CD4-positive, alpha-beta T cell (primary cell): ENCODE measurements at regions not wholly inside any gene's neighbourhood (a gene's known extent, or its start where the extent isn't known, plus 50 kb on each side); places are given as distances from the start of the nearest gene placed in this dataset.

Experiments used
- ATAC-seq: fragments of 200-7000 bp; cut with Tn5 transposase; one replicate; pipeline ENCODE4 v1.10.0; 2022; ENCODE audit warnings: mild to moderate bottlenecking; ENCODE audit not compliant: poor library complexity
- CTCF ChIA-PET: fragments of 350-600 bp; sonication (Branson Sonifier 250); formaldehyde crosslinking; loops from one replicate; lab custom pipeline; 2021; ENCODE audit warnings: antibody characterized with exemption, inconsistent platforms; lab: Charles Lee
- POLR2A ChIA-PET: fragments of 350-600 bp; sonication (Branson Sonifier 250); formaldehyde crosslinking; loops from one replicate; lab custom pipeline; 2021; ENCODE audit warnings: antibody characterized with exemption, inconsistent platforms; lab: Charles Lee
- DNase-seq, 14 experiments: peaks; one replicate each; pipeline ENCODE4 v3.0.0-alpha.2; 2013 to 2020; ENCODE audit warnings: mixed read lengths in 2 of 14
- H3K27ac ChIP-seq, 2 donors: one replicate each; pipeline versions ENCODE4 v1.5.1 to v1.7.0; 2013; ENCODE audit warnings: low read length in 2 of 2, low read depth in 1 of 2, mild to moderate bottlenecking in 1 of 2
- H3K27me3 ChIP-seq, 2 experiments: 1 replicate in 1 of 2; 2 replicates in 1 of 2; pipeline versions ENCODE4 v1.6.1 to v1.7.0; 2013; ENCODE audit warnings: low read length in 2 of 2, control low read depth in 1 of 2, mild to moderate bottlenecking in 1 of 2, moderate library complexity in 1 of 2; ENCODE audit not compliant: insufficient read depth in 2 of 2, control insufficient read depth in 1 of 2
- H3K36me3 ChIP-seq: one replicate; pipeline ENCODE4 v1.6.1; 2013; ENCODE audit warnings: low read length, control low read depth; ENCODE audit not compliant: insufficient read depth
- H3K4me1 ChIP-seq: one replicate; pipeline ENCODE4 v1.6.1; 2013; ENCODE audit warnings: low read length, control low read depth; ENCODE audit not compliant: insufficient read depth
- H3K4me3 ChIP-seq: one replicate; pipeline ENCODE4 v1.5.1; 2013; ENCODE audit warnings: mild to moderate bottlenecking, low read length, moderate library complexity
- H3K9me3 ChIP-seq, 2 experiments: 1 replicate in 1 of 2; 2 replicates in 1 of 2; pipeline versions ENCODE4 v1.6.1 to v1.7.0; 2013; ENCODE audit warnings: low read length in 2 of 2, mild to moderate bottlenecking in 2 of 2, control low read depth in 1 of 2, moderate library complexity in 1 of 2; ENCODE audit not compliant: control insufficient read depth in 1 of 2, insufficient read depth in 1 of 2
- H3K27ac Mint-ChIP-seq: one replicate; pipeline ENCODE4 v1.8.0; 2020; ENCODE audit warnings: mixed read lengths
- H3K27me3 Mint-ChIP-seq: one replicate; pipeline ENCODE4 v1.8.0; 2021; ENCODE audit warnings: mixed read lengths
- H3K36me3 Mint-ChIP-seq: one replicate; pipeline ENCODE4 v1.8.0; 2021; ENCODE audit warnings: low read depth, mixed read lengths
- H3K4me1 Mint-ChIP-seq: one replicate; pipeline ENCODE4 v1.8.0; 2021; ENCODE audit warnings: low read depth, mixed read lengths
- H3K4me3 Mint-ChIP-seq: one replicate; pipeline ENCODE4 v1.8.0; 2020; ENCODE audit warnings: mild to moderate bottlenecking, mixed read lengths
- H3K9me3 Mint-ChIP-seq: one replicate; pipeline ENCODE4 v1.8.0; 2020; ENCODE audit warnings: mixed read lengths
- intact Hi-C, 2 experiments: fragments of 100-400 bp; cut with DNase I in 1 of 2; cut with micrococcal nuclease in 1 of 2; formaldehyde crosslinking; loops; one replicate each; pipeline versions ENCODE4 v1.15.1 to v1.9.0; 2023 to 2025; cut with DNase I, micrococcal nuclease
- TF ChIP-seq, protein P1 (sequence below): fragments of 200-600 bp; IDR thresholded peaks from one replicate; pipeline ENCODE4 v1.8.0; 2022; ENCODE audit warnings: antibody characterized with exemption, mild to moderate bottlenecking

DNA sequence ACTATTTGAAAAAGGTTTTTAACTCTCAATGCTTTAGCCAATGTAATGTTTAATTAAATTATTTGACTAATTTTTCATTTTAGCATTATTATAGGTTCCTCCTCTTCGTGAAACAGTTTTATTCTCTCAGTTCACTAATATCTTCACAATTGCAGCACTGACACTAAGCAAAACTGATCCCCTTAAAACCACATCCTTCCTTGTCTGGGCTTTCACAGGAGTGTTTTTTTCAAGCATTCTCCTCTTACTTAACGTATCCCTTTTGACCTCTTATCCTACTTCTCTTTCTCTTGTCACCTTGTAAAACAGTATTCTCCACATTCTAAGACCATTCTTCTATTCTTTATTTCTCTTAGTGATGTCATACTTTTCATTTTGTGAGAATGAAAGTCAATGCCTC lies 112.8 kb downstream of the DSC3 start:
- H3K4me1 Mint-ChIP-seq: no peaks in the 10 kb centered on the region
- POLR2A ChIA-PET: no interaction called here
- Histone ChIP-seq H3K36me3 (no peaks in the 10 kb centered on the region), H3K9me3 (peaks cover 0 to 8% of the 10 kb centered on the region in 2 experiments), H3K27ac (no peak overlapping the region), H3K4me1 (no peaks in the 10 kb centered on the region), H3K27me3 (no peaks in the 10 kb centered on the region), H3K4me3 (no peak overlapping the region)
- CTCF ChIA-PET: no interaction called here
- intact Hi-C loops: no loop called here
- no peak overlapping the region for H3K4me3 Mint-ChIP-seq
- ATAC-seq (no peak), DNase-seq (no peak)
- peaks cover 5% of the 10 kb centered on the region for H3K9me3 Mint-ChIP-seq
- TF ChIP-seq, protein P1, sequence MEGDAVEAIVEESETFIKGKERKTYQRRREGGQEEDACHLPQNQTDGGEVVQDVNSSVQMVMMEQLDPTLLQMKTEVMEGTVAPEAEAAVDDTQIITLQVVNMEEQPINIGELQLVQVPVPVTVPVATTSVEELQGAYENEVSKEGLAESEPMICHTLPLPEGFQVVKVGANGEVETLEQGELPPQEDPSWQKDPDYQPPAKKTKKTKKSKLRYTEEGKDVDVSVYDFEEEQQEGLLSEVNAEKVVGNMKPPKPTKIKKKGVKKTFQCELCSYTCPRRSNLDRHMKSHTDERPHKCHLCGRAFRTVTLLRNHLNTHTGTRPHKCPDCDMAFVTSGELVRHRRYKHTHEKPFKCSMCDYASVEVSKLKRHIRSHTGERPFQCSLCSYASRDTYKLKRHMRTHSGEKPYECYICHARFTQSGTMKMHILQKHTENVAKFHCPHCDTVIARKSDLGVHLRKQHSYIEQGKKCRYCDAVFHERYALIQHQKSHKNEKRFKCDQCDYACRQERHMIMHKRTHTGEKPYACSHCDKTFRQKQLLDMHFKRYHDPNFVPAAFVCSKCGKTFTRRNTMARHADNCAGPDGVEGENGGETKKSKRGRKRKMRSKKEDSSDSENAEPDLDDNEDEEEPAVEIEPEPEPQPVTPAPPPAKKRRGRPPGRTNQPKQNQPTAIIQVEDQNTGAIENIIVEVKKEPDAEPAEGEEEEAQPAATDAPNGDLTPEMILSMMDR: no peak
- no peaks in the 10 kb centered on the region for H3K27me3 Mint-ChIP-seq
- no peaks in the 10 kb centered on the region for H3K36me3 Mint-ChIP-seq
- no peak overlapping the region for H3K27ac Mint-ChIP-seq

DNA sequence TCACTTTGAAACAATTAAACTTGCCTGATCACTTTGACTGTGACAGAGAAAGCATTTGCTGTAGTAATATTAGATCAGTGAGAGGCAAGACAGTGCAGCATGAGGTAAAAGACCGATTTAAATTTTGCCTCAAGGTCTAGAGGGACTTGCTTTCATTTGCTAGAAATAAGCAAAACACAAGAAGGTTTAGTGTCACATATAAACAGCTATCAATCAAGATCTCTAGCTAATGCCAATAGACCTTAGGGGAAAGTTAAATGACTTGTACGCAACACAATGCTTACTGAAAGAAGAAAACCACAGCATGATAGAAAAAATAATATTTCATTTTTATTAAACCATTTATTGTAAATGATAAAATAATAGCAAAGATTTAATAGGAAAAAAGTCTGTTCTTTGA lies 113.5 kb downstream of the DSC3 start:
- no peaks in the 10 kb centered on the region for H3K27me3 Mint-ChIP-seq
- no peaks in the 10 kb centered on the region for H3K36me3 ChIP-seq
- ATAC-seq: no peak
- ChIA-PET CTCF (no interaction called here), POLR2A (no interaction called here)
- DNase-seq: no peak
- no peaks in the 10 kb centered on the region for H3K4me1 ChIP-seq
- H3K27ac ChIP-seq: no peak overlapping the region
- intact Hi-C loops: no loop called here
- TF ChIP-seq, protein P1: no peak
- no peak overlapping the region for H3K4me3 ChIP-seq
- peaks cover 0 to 8% of the 10 kb centered on the region in 2 experiments for H3K9me3 ChIP-seq
- H3K27ac Mint-ChIP-seq: no peak overlapping the region
- H3K4me1 Mint-ChIP-seq: no peaks in the 10 kb centered on the region
- H3K4me3 Mint-ChIP-seq: no peak overlapping the region
- H3K36me3 Mint-ChIP-seq: no peaks in the 10 kb centered on the region
- H3K9me3 Mint-ChIP-seq: peaks cover 10% of the 10 kb centered on the region
- no peaks in the 10 kb centered on the region for H3K27me3 ChIP-seq

DNA sequence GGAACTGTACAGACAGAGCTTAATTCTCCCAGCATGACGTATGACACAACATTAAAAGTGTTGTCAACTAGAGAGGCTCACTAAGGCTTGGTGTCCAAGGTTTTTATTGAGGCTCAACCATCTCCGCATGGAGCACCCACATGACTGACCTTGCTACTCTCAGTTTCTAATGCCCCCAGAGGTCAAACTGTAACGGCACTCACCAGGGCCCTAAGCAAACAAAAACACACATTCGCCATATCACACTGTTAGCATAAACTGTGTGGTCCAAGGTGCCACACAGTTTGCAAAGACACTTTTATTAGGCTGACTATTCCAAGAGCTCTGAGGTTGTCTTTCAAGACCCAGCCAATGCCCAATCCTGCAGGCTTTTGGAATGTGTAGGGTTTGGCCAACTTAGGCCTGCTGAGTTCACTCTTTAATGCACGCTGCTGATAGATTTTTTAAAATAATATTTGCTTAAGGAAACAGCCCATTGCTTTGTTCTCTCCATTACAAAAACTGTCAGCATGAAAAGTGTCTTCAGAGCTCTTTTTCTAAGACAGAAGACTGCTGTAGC lies 114.9 kb downstream of the DSC3 start:
- Mint-ChIP-seq H3K36me3 (no peaks in the 10 kb centered on the region), H3K27me3 (no peaks in the 10 kb centered on the region), H3K4me3 (no peak overlapping the region), H3K9me3 (peaks cover 11% of the 10 kb centered on the region), H3K4me1 (no peaks in the 10 kb centered on the region), H3K27ac (no peak overlapping the region)
- intact Hi-C loops: no loop called here
- Histone ChIP-seq H3K4me1 (no peaks in the 10 kb centered on the region), H3K4me3 (no peak overlapping the region), H3K36me3 (no peaks in the 10 kb centered on the region), H3K9me3 (peaks cover 0 to 11% of the 10 kb centered on the region in 2 experiments), H3K27ac (no peak overlapping the region), H3K27me3 (no peaks in the 10 kb centered on the region)
- DNase-seq: no peak
- TF ChIP-seq, protein P1: no peak
- ChIA-PET CTCF (no interaction called here), POLR2A (no interaction called here)
- ATAC-seq: no peak
